ENCODE measurements at regions not wholly inside any gene's neighbourhood (a gene's known extent, or its start where the extent isn't known, plus 50 kb on each side); places are given as distances from the start of the nearest gene placed in this dataset.

- DNase-seq (ENCODE audit: low spot score) = no peak
- Mint-ChIP-seq H3K4me1 (ENCODE audit: low read depth) (no peaks in the 10 kb centered on the region), H3K27ac (no peak overlapping the region), H3K9me3 (no peaks in the 10 kb centered on the region), H3K4me3 (no peak overlapping the region), H3K27me3 (ENCODE audit: insufficient read depth) (no peaks in the 10 kb centered on the region), H3K36me3 (ENCODE audit: low read depth) (no peaks in the 10 kb centered on the region)
- intact Hi-C loops (cut with micrococcal nuclease) = no loop called here
Observed at GRCh38 chr1:17877316-17877715, 122.2 kb downstream of the ACTL8 start.

- no peaks in the 10 kb centered on the region for H3K36me3 Mint-ChIP-seq (ENCODE audit: low read depth)
- H3K9me3 Mint-ChIP-seq = no peaks in the 10 kb centered on the region
- no peaks in the 10 kb centered on the region for H3K4me1 Mint-ChIP-seq (ENCODE audit: low read depth)
- DNase-seq (ENCODE audit: low spot score) = no peak
- no peak overlapping the region for H3K27ac Mint-ChIP-seq
- no peak overlapping the region for H3K4me3 Mint-ChIP-seq
- intact Hi-C loops (cut with micrococcal nuclease) = no loop called here
- H3K27me3 Mint-ChIP-seq (ENCODE audit: insufficient read depth) = no peaks in the 10 kb centered on the region
Observed at GRCh38 chr1:17877896-17878295, 122.8 kb downstream of the ACTL8 start.

- intact Hi-C loops (cut with micrococcal nuclease) = no loop called here
- Mint-ChIP-seq H3K4me3 (no peak overlapping the region), H3K36me3 (ENCODE audit: low read depth) (no peaks in the 10 kb centered on the region), H3K27me3 (ENCODE audit: insufficient read depth) (no peaks in the 10 kb centered on the region), H3K27ac (no peak overlapping the region), H3K4me1 (ENCODE audit: low read depth) (no peaks in the 10 kb centered on the region), H3K9me3 (no peaks in the 10 kb centered on the region)
- no peak for DNase-seq (ENCODE audit: low spot score)
Observed at GRCh38 chr1:17878837-17879236, 123.7 kb downstream of the ACTL8 start.

GRCh38 chr1:17880449-17880848, 125.3 kb downstream of the ACTL8 start:
- Mint-ChIP-seq H3K4me3 (no peak overlapping the region), H3K4me1 (ENCODE audit: low read depth) (no peaks in the 10 kb centered on the region), H3K27me3 (ENCODE audit: insufficient read depth) (no peaks in the 10 kb centered on the region), H3K36me3 (ENCODE audit: low read depth) (no peaks in the 10 kb centered on the region), H3K9me3 (no peaks in the 10 kb centered on the region), H3K27ac (no peak overlapping the region)
- DNase-seq (ENCODE audit: low spot score) = no peak
- intact Hi-C loops (cut with micrococcal nuclease) = no loop called here

GRCh38 chr1:17881761-17882160, 126.6 kb downstream of the ACTL8 start:
- H3K9me3 Mint-ChIP-seq = no peaks in the 10 kb centered on the region
- no peaks in the 10 kb centered on the region for H3K36me3 Mint-ChIP-seq (ENCODE audit: low read depth)
- DNase-seq (ENCODE audit: low spot score) = no peak
- no peak overlapping the region for H3K27ac Mint-ChIP-seq
- no peaks in the 10 kb centered on the region for H3K4me1 Mint-ChIP-seq (ENCODE audit: low read depth)
- no peak overlapping the region for H3K4me3 Mint-ChIP-seq
- intact Hi-C loops (cut with micrococcal nuclease) = no loop called here
- no peaks in the 10 kb centered on the region for H3K27me3 Mint-ChIP-seq (ENCODE audit: insufficient read depth)

GRCh38 chr1:17883136-17883535, 128.0 kb downstream of the ACTL8 start:
- H3K4me1 Mint-ChIP-seq (ENCODE audit: low read depth) = no peaks in the 10 kb centered on the region
- H3K27ac Mint-ChIP-seq = no peak overlapping the region
- intact Hi-C loops (cut with micrococcal nuclease) = no loop called here
- H3K36me3 Mint-ChIP-seq (ENCODE audit: low read depth) = no peaks in the 10 kb centered on the region
- H3K9me3 Mint-ChIP-seq = no peaks in the 10 kb centered on the region
- H3K4me3 Mint-ChIP-seq = no peak overlapping the region
- no peaks in the 10 kb centered on the region for H3K27me3 Mint-ChIP-seq (ENCODE audit: insufficient read depth)
- no peak for DNase-seq (ENCODE audit: low spot score)

- intact Hi-C loops (cut with micrococcal nuclease) = no loop called here
- no peak overlapping the region for H3K4me3 Mint-ChIP-seq
- no peaks in the 10 kb centered on the region for H3K27me3 Mint-ChIP-seq (ENCODE audit: insufficient read depth)
- H3K27ac Mint-ChIP-seq = no peak overlapping the region
- H3K36me3 Mint-ChIP-seq (ENCODE audit: low read depth) = no peaks in the 10 kb centered on the region
- DNase-seq (ENCODE audit: low spot score) = no peak
- H3K4me1 Mint-ChIP-seq (ENCODE audit: low read depth) = no peaks in the 10 kb centered on the region
- H3K9me3 Mint-ChIP-seq = no peaks in the 10 kb centered on the region
Observed at GRCh38 chr1:17883662-17884395, 128.7 kb downstream of the ACTL8 start.

- Mint-ChIP-seq H3K4me1 (ENCODE audit: low read depth) (no peaks in the 10 kb centered on the region), H3K36me3 (ENCODE audit: low read depth) (no peaks in the 10 kb centered on the region), H3K27me3 (ENCODE audit: insufficient read depth) (no peaks in the 10 kb centered on the region), H3K9me3 (no peaks in the 10 kb centered on the region), H3K27ac (no peak overlapping the region), H3K4me3 (no peak overlapping the region)
- DNase-seq (ENCODE audit: low spot score) = no peak
- intact Hi-C loops (cut with micrococcal nuclease) = no loop called here
Observed at GRCh38 chr1:17885663-17886320, 130.7 kb downstream of the ACTL8 start.

- no peak for DNase-seq (ENCODE audit: low spot score)
- H3K36me3 Mint-ChIP-seq (ENCODE audit: low read depth) = no peaks in the 10 kb centered on the region
- H3K9me3 Mint-ChIP-seq = no peaks in the 10 kb centered on the region
- no peak overlapping the region for H3K27ac Mint-ChIP-seq
- no peaks in the 10 kb centered on the region for H3K27me3 Mint-ChIP-seq (ENCODE audit: insufficient read depth)
- no peaks in the 10 kb centered on the region for H3K4me1 Mint-ChIP-seq (ENCODE audit: low read depth)
- H3K4me3 Mint-ChIP-seq = no peak overlapping the region
- intact Hi-C loops (cut with micrococcal nuclease) = no loop called here
Observed at GRCh38 chr1:17886386-17886785, 131.3 kb downstream of the ACTL8 start.

GRCh38 chr1:17886838-17887441, 131.8 kb downstream of the ACTL8 start:
- no peak for DNase-seq (ENCODE audit: low spot score)
- Mint-ChIP-seq H3K36me3 (ENCODE audit: low read depth) (no peaks in the 10 kb centered on the region), H3K9me3 (no peaks in the 10 kb centered on the region), H3K4me1 (ENCODE audit: low read depth) (no peaks in the 10 kb centered on the region), H3K4me3 (no peak overlapping the region), H3K27me3 (ENCODE audit: insufficient read depth) (no peaks in the 10 kb centered on the region), H3K27ac (no peak overlapping the region)
- intact Hi-C loops (cut with micrococcal nuclease) = no loop called here

- DNase-seq (ENCODE audit: low spot score) = no peak
- H3K4me3 Mint-ChIP-seq = no peak overlapping the region
- intact Hi-C loops (cut with micrococcal nuclease) = no loop called here
- no peaks in the 10 kb centered on the region for H3K9me3 Mint-ChIP-seq
- H3K36me3 Mint-ChIP-seq (ENCODE audit: low read depth) = no peaks in the 10 kb centered on the region
- H3K27me3 Mint-ChIP-seq (ENCODE audit: insufficient read depth) = no peaks in the 10 kb centered on the region
- H3K27ac Mint-ChIP-seq = no peak overlapping the region
- H3K4me1 Mint-ChIP-seq (ENCODE audit: low read depth) = no peaks in the 10 kb centered on the region
Observed at GRCh38 chr1:17887661-17888371, 132.7 kb downstream of the ACTL8 start.

- intact Hi-C loops (cut with micrococcal nuclease) = no loop called here
- DNase-seq (ENCODE audit: low spot score) = no peak
- H3K4me3 Mint-ChIP-seq = no peak overlapping the region
- H3K27me3 Mint-ChIP-seq (ENCODE audit: insufficient read depth) = no peaks in the 10 kb centered on the region
- no peaks in the 10 kb centered on the region for H3K4me1 Mint-ChIP-seq (ENCODE audit: low read depth)
- no peaks in the 10 kb centered on the region for H3K9me3 Mint-ChIP-seq
- no peak overlapping the region for H3K27ac Mint-ChIP-seq
- no peaks in the 10 kb centered on the region for H3K36me3 Mint-ChIP-seq (ENCODE audit: low read depth)
Observed at GRCh38 chr1:17890056-17890814, 135.1 kb downstream of the ACTL8 start.
